Endothelial cell of umbilical vein (primary cell): ENCODE measurements at regions not wholly inside any gene's neighbourhood (a gene's known extent, or its start where the extent isn't known, plus 50 kb on each side); places are given as distances from the start of the nearest gene placed in this dataset.

Experiments
- EZH2 ChIP-seq: IDR thresholded peaks from 2 replicates; pipeline ENCODE4 v1.6.1; 2012; ENCODE audit warnings: borderline replicate concordance, low read depth, mild to moderate bottlenecking, moderate library complexity, low read length, inconsistent platforms; ENCODE audit not compliant: severe bottlenecking
- FOS ChIP-seq: IDR thresholded peaks from 2 replicates; pipeline ENCODE4 v1.6.1; 2011; ENCODE audit warnings: mild to moderate bottlenecking, low read length, moderate library complexity, borderline replicate concordance; ENCODE audit not compliant: insufficient read depth
- GATA2 ChIP-seq: IDR thresholded peaks from 2 replicates; pipeline ENCODE4 v1.7.0; 2011; ENCODE audit warnings: low read depth, mild to moderate bottlenecking, moderate library complexity, mixed read lengths, low read length; ENCODE audit not compliant: insufficient read length, insufficient read depth
- JUN ChIP-seq: IDR thresholded peaks from 2 replicates; pipeline ENCODE4 v1.6.1; 2011; ENCODE audit warnings: borderline replicate concordance, low read depth; ENCODE audit not compliant: insufficient read length, insufficient read depth
- POLR2A ChIP-seq: IDR thresholded peaks from 2 replicates; pipeline ENCODE4 v1.6.1; 2012; ENCODE audit warnings: low read depth, mild to moderate bottlenecking, control low read depth, low read length
- POLR2AphosphoS5 ChIP-seq: IDR thresholded peaks from 2 replicates; pipeline ENCODE4 v1.6.1; 2012; ENCODE audit warnings: low read depth, mild to moderate bottlenecking, control low read depth, low read length, moderate library complexity; ENCODE audit not compliant: insufficient read depth
- TF ChIP-seq, protein P1 (sequence below), 2 donors: IDR thresholded peaks; 1 replicate in 1 of 2; 2 replicates in 1 of 2; pipeline ENCODE4 v1.5.1; 2011; ENCODE audit warnings: low read length in 2 of 2, mild to moderate bottlenecking in 2 of 2, moderate library complexity in 2 of 2, control low read depth in 1 of 2, inconsistent platforms in 1 of 2, low read depth in 1 of 2; ENCODE audit not compliant: insufficient read depth in 1 of 2; ENCODE audit errors: extremely low read depth in 1 of 2

GRCh38 chr13:84646957-84647356, 764.7 kb upstream of the SLITRK1 start:
- TF ChIP-seq, protein P1, sequence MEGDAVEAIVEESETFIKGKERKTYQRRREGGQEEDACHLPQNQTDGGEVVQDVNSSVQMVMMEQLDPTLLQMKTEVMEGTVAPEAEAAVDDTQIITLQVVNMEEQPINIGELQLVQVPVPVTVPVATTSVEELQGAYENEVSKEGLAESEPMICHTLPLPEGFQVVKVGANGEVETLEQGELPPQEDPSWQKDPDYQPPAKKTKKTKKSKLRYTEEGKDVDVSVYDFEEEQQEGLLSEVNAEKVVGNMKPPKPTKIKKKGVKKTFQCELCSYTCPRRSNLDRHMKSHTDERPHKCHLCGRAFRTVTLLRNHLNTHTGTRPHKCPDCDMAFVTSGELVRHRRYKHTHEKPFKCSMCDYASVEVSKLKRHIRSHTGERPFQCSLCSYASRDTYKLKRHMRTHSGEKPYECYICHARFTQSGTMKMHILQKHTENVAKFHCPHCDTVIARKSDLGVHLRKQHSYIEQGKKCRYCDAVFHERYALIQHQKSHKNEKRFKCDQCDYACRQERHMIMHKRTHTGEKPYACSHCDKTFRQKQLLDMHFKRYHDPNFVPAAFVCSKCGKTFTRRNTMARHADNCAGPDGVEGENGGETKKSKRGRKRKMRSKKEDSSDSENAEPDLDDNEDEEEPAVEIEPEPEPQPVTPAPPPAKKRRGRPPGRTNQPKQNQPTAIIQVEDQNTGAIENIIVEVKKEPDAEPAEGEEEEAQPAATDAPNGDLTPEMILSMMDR (IDR thresholded peaks at IDR 0.05; ENCODE audit: extremely low read depth in 1 of 2, insufficient read depth in 1 of 2, low read depth in 1 of 2, low read length in 2 of 2), result no peak
- TF ChIP-seq POLR2A, result no peak
- TF ChIP-seq EZH2, result no peak
- no peak for TF ChIP-seq JUN
- no peak for TF ChIP-seq POLR2AphosphoS5
- TF ChIP-seq FOS, result no peak
- no peak for TF ChIP-seq GATA2
